ENCODE measurements at regions not wholly inside any gene's neighbourhood (a gene's known extent, or its start where the extent isn't known, plus 50 kb on each side); places are given as distances from the start of the nearest gene placed in this dataset.

DNA sequence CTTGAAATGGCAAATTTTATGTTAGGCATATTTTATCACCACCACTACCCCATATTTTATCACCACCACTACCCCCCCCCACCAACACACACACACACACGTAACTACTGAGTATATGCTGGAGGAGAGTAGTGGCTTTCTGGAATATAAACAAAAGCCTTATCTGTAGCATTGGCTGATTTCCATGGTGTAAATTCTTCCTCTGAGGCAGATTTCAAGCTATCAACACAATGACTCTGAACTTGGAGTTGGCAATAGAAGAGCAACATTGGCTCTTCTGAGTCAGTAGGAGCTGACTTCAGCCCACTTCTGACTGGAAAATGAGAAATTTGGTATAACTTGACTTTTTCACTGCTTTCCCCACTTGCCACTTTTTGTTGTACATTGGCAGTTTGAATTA, 143.0 kb downstream of the CAVIN4 start:
- no peak overlapping the region for H3K4me2 ChIP-seq
- no peak overlapping the region for H3K9ac ChIP-seq
- no peak overlapping the region for H2AFZ ChIP-seq (ENCODE audit: low read depth)
- no peaks in the 10 kb centered on the region for H3K27me3 ChIP-seq (ENCODE audit: insufficient read depth, low read depth)
- TF ChIP-seq, protein P1, sequence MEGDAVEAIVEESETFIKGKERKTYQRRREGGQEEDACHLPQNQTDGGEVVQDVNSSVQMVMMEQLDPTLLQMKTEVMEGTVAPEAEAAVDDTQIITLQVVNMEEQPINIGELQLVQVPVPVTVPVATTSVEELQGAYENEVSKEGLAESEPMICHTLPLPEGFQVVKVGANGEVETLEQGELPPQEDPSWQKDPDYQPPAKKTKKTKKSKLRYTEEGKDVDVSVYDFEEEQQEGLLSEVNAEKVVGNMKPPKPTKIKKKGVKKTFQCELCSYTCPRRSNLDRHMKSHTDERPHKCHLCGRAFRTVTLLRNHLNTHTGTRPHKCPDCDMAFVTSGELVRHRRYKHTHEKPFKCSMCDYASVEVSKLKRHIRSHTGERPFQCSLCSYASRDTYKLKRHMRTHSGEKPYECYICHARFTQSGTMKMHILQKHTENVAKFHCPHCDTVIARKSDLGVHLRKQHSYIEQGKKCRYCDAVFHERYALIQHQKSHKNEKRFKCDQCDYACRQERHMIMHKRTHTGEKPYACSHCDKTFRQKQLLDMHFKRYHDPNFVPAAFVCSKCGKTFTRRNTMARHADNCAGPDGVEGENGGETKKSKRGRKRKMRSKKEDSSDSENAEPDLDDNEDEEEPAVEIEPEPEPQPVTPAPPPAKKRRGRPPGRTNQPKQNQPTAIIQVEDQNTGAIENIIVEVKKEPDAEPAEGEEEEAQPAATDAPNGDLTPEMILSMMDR (conservative IDR thresholded peaks at IDR 0.05; ENCODE audit: low read depth, low read length), result no peak
- H4K20me1 ChIP-seq (ENCODE audit: insufficient read depth), result no peaks in the 10 kb centered on the region
- H3K36me3 ChIP-seq (ENCODE audit: insufficient read depth), result no peaks in the 10 kb centered on the region
- no peaks in the 10 kb centered on the region for H3K4me1 ChIP-seq (ENCODE audit: low read depth, poor library complexity, severe bottlenecking)
- no peak overlapping the region for H3K4me3 ChIP-seq (IDR thresholded peaks at IDR 0.05; ENCODE audit: insufficient read depth, low read depth, low read length)
- no peak overlapping the region for H3K27ac ChIP-seq
- H3K79me2 ChIP-seq (ENCODE audit: insufficient read depth, low read depth), result no peaks in the 10 kb centered on the region

DNA sequence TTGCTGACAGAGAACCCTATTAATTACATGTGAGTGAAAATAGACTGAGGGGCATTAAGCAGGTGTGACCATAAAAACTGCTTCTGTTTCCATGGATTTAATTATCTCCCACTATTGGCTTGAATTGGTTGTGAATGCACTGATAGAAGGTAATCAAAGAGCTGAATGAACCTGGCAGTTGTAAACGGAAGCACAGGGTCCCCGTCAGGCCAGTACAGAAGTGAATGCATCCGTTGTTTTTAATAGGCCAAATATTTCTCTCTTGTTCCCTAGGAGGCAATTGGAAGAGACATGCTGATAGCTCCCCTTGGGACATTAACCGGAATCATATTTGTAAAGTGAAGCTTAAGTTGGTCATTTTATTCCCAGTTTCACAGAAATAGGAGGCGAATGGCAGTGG, 147.0 kb downstream of the CAVIN4 start:
- TF ChIP-seq, protein P1 (conservative IDR thresholded peaks at IDR 0.05; ENCODE audit: low read depth, low read length), result no peak
- Histone ChIP-seq H3K9ac (no peak overlapping the region), H4K20me1 (ENCODE audit: insufficient read depth) (no peaks in the 10 kb centered on the region), H3K4me3 (IDR thresholded peaks at IDR 0.05; ENCODE audit: insufficient read depth, low read depth, low read length) (no peak overlapping the region), H3K4me2 (no peak overlapping the region), H3K36me3 (ENCODE audit: insufficient read depth) (no peaks in the 10 kb centered on the region), H3K79me2 (ENCODE audit: insufficient read depth, low read depth) (no peaks in the 10 kb centered on the region), H3K4me1 (ENCODE audit: low read depth, poor library complexity, severe bottlenecking) (no peaks in the 10 kb centered on the region), H3K27ac (no peak overlapping the region), H3K27me3 (ENCODE audit: insufficient read depth, low read depth) (no peaks in the 10 kb centered on the region), H2AFZ (ENCODE audit: low read depth) (no peak overlapping the region)

DNA sequence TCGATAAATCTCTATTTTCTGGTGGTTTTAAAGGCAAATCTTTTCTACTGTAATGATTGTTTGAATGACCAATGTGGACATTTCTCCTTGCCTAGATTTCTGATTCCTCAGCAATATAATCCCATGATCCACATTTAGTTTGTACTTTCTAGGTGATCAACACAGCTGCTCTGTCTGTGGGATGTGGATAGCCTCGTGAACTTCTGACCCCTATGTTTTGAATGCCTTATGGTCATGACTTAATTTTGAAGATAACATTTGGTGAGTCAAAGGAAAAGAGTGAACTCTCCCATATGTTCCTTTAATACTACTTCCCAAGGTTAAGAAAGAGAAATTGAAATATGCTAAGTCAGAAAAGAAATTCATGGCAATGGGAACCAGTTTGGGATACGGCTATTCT, 147.5 kb downstream of the CAVIN4 start:
- Histone ChIP-seq H3K4me3 (IDR thresholded peaks at IDR 0.05; ENCODE audit: insufficient read depth, low read depth, low read length) (no peak overlapping the region), H3K79me2 (ENCODE audit: insufficient read depth, low read depth) (no peaks in the 10 kb centered on the region), H3K4me1 (ENCODE audit: low read depth, poor library complexity, severe bottlenecking) (no peaks in the 10 kb centered on the region), H3K36me3 (ENCODE audit: insufficient read depth) (no peaks in the 10 kb centered on the region), H3K27me3 (ENCODE audit: insufficient read depth, low read depth) (no peaks in the 10 kb centered on the region), H3K9ac (no peak overlapping the region), H4K20me1 (ENCODE audit: insufficient read depth) (no peaks in the 10 kb centered on the region), H2AFZ (ENCODE audit: low read depth) (no peak overlapping the region), H3K27ac (no peak overlapping the region), H3K4me2 (no peak overlapping the region)
- TF ChIP-seq, protein P1 (conservative IDR thresholded peaks at IDR 0.05; ENCODE audit: low read depth, low read length), result no peak

DNA sequence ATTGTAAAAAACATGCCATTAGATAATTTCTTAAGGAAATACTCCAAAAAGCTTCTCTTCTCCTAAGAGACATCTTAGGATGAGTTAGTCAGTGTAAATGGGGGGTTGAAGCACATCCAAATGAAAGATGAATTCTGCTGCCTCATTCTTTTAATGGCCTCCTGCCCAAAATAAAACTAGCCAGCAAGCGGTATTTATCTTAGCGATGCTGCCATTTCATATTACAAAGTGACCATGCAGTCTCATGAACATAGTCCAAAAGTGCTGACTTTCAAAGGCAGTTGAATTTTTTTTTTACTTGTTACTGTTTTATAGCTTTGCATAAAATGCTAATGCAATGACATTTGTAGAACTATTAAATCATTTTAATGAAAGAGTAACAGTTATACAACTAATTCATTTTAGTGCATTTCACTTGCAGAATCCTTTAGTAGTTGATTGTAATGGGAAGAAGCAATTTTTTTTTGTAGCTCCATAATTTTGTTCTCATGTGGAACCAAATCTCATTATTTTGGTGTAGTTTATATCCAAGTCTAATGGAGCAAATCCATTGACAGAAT, 151.5 kb downstream of the CAVIN4 start:
- H3K4me2 ChIP-seq, result no peak overlapping the region
- H3K4me1 ChIP-seq (ENCODE audit: low read depth, poor library complexity, severe bottlenecking), result no peaks in the 10 kb centered on the region
- H4K20me1 ChIP-seq (ENCODE audit: insufficient read depth), result no peaks in the 10 kb centered on the region
- H3K27me3 ChIP-seq (ENCODE audit: insufficient read depth, low read depth), result no peaks in the 10 kb centered on the region
- H2AFZ ChIP-seq (ENCODE audit: low read depth), result no peak overlapping the region
- H3K79me2 ChIP-seq (ENCODE audit: insufficient read depth, low read depth), result no peaks in the 10 kb centered on the region
- H3K36me3 ChIP-seq (ENCODE audit: insufficient read depth), result no peaks in the 10 kb centered on the region
- H3K27ac ChIP-seq, result no peak overlapping the region
- no peak overlapping the region for H3K9ac ChIP-seq
- H3K4me3 ChIP-seq (IDR thresholded peaks at IDR 0.05; ENCODE audit: insufficient read depth, low read depth, low read length), result no peak overlapping the region
- TF ChIP-seq, protein P1 (conservative IDR thresholded peaks at IDR 0.05; ENCODE audit: low read depth, low read length), result no peak

All from KMS-11 (cell line).